ENCODE measurements at regions not wholly inside any gene's neighbourhood (a gene's known extent, or its start where the extent isn't known, plus 50 kb on each side); places are given as distances from the start of the nearest gene placed in this dataset.
A peak's percentile ranks its signal among the peaks of the same experiment; 100 is the strongest.

DNA sequence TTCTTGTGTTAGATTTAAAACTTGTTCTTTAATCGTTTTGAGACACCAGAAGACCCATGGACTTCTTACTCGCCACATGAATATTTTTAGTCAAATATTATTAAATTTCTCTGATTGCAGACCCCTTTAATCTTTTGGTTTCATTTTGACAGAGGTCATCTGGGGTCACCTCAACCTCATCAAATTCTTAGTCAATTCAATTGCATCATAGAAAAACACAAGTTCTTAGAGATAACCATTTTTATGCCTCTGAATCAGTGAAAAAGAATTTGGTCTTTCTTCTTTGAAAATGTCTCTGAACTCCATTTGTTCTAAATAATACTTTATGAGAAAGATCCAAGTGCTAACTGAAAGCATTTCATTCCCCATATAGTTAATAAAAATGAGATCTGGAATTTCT, 55.2 kb upstream of the CBLN4 start:
- DNase-seq = no peak

DNA sequence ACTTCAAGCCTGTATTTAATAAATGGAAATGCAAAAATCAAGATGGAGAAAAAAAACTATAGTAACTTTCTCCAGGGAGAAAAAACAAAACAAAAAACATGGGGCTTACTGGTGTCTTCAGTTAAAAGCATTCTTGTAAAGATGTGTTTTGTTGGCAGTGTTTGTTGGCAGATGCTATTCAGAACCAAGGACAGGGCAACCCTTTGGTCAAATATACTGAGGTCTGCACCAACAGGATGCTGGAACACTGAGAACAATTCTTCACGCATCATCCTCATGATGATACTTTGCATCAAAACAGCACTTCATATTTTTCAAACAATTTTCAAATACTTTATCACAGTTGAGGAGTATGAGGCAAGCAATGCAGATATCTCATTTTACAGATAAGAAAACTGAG, 63.7 kb upstream of the CBLN4 start:
- no peak for DNase-seq

DNA sequence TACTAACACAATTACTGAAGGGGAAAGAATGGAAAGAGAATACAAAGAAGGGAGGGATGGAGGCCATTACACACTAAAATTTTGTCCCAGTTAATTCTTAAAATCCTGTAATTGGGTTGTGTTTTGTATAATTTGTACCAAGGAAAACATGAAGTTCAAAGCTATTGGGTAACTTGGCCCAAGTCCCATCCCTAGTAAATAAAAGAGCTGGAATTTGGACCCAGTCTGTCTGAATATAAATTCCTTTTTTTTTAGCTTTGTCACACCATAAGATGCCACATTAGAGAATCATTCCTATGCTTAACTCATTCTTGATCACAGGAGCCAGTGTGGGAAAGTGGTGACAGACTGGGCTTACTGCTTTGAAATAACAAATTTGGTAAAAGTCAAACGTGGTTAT, 66.8 kb upstream of the CBLN4 start:
- no peak for DNase-seq

DNA sequence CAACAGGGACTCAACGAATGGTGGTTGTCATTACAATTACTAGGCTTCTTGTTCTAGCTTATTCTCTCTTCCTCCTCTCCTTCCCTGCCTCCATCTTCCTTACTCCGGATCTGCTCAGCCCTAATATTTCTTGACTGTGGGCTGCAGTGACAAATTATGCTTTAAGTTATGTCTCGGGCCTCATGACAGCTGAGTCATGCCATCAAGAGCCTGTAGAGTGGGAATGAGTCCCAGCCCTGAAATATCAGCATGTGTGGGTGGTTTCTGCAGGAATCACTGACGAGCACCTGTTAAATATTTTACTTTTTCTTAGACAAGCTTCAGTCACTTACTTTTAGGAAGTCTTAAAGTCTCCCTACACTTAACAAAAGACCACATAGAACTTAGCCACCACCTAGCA, 83.1 kb upstream of the CBLN4 start:
- DNase-seq = no peak

DNA sequence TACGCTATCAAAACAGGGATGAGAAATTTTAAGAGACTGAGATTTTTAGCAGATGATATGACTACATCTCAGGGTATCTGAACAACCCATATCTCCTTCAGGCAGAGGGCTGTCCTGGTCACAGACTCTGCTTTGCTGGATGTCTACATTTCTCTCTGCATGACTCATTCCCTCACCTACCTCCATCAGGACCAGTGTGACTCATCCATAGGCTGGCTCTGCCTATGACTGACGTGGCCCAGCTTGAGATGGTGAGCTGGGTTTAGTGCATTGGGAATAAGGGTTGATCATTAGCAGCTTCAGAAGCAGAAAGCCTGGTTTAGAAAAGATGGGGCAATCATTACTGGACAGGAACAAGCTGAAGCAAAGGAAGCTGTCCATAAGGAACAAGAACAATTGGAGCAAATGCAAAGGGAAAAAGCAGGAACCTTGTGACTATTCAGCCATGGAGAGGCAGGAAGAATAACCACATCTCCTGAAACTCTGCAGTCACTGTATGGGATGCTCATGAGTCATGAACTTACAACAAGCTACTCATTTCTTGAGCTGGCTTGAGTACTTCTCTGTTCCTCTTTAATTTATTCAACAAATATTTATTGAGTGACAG, 86.4 kb upstream of the CBLN4 start:
- no peak for DNase-seq

DNA sequence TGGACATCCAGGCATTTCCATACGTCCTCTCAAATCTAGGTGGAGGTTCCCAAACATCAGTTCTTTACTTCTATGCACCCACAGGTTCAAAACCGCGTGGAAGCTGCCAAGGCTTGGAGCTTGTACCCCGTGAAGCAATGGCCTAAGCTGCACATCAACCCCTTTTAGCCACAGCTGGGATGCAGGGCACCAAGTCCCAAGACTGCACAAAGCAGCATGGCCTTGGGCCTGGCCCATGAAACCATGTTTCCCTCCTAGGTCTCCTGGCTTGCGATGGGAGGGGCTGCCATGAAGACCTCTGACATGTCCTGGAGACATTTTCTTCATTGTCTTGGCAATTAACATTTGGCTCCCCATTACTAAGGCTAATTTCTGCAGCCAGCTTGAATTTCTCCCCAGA, 88.9 kb upstream of the CBLN4 start:
- DNase-seq = no peak

DNA sequence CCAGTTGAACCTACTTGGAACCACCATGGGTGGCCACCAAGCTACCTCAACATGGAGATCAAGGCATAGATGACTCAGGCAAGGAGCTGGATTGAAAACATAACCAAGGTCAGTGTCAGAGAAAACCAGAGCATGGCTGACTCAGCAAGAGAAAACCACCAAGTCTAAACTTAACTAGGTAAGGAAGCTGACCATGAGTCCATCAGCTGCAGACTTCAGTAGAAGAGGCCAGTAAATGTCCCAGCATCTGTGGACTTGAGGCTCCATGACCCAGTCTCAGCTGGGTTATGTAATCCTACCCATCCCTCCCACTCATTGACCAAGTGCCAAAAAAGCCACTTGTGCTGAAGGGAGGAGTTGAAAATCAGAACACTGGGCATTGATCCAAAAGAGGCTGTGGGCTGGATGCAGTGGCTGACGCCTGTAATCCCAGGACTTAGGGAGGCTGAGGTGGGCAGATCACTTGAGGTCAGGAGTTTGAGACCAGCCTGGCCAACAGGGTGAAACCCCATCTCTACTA, 93.7 kb upstream of the CBLN4 start:
- no peak for DNase-seq

DNA sequence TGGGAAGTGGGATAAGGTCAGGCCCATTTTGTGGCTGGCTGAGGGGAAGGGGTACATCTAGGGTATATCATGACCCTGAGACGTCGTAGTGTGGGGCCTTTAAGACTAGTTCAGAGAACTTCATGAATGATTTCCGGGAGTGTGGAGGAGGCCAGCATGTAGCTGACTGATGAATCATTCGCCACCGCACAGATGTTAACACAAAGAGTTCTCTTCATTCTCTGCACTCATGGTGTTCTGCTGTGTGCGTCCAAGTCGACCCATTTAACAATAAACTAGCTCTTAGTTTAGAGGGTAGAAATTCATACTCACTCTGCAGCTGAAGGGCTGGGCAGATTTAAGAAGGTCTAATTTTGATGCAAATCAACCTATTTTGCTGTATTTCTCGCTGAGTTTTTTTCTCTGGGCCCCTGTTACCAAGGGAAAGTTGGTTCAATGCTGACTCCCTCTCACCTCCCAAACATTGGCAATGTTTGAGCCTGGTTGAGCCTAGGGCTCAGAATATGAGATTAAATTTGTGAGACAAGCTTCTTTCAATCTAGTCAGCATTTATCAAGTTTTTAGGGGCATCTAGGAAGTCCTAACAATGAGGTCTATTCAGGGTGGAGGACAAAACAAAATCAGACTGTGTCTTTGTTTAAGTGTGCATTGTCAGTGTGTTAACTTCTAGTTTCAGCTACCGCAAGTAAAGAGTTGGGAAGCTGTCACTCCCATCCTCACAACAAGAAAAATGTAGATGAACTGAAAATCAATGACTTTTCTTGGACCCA, 106.8 kb upstream of the CBLN4 start:
- no peak for DNase-seq

DNA sequence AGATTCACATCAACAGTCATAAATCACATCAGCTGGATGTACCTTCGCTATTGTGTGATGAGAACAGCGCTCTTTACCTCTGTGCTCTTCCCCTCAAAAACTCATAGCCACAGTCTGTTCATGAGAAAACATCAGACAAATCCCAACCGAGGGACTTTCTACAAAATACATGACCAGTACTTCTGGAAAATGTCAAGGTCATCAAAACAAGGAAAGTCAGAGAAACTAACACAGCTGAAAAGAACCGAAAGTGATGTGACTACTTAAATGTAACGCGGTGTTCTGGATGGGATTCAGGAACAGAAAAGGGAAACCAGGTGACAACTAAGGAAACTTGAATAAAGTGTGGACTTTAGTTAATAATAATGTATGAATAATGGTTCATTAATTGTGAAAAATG, 112.0 kb upstream of the CBLN4 start:
- no peak for DNase-seq

DNA sequence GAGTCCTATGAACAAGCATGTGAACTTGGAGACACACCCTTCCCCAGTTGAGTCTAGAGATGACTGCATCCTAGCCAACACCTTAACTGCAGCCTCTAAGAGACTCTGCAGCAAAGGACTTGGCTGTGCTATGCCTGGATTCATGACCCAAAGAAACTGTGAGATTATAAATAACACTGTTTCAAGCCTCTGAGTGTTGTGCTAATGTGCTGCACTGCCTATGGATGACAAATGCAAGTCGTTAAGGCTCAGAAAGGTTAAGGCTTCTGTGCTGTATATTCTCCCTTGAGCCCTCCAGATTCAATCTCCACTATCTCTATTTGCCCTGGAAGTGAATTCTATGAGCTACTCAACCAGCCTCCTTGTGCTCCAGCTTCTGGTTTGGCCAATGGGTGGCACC, 116.5 kb upstream of the CBLN4 start:
- no peak for DNase-seq

DNA sequence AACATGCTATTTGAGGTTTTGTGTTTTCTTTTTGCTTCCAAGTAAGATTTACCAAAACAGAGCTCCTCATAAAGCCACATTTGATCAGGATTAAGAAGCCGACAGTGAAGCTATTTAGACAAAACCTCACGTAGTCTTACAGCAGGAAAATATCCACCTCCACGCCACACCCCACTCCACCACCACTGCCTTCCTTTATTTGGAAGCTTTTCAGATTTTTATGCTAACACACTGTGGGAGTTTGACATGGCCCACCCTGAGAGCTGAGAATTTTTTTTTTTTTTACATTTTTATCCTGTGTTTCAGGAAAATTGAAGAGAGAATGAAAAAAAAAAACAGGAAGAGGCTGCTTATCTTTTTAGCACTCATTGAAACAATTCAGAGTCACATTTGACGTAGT, 104.8 kb upstream of the MC3R start:
- no peak for DNase-seq

DNA sequence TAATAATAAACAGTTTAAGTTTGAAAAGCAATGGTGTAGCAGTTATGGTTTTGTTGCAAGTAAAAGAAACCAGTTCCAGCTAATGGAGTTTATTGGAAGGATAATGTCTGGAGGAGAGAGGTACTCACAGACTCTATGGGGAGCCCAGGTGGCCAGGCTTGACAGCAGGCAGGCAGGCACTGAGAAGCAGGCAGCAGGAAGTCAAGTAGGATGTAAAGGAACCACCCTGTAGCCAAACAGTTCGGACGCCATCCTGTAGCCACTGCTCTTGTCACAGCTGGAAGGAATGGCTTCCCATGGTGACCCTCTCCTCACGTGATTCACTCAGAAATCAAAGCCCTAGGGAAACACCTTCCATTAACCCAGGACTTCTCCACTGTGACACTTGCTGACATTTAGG, 96.7 kb upstream of the MC3R start:
- DNase-seq = no peak

DNA sequence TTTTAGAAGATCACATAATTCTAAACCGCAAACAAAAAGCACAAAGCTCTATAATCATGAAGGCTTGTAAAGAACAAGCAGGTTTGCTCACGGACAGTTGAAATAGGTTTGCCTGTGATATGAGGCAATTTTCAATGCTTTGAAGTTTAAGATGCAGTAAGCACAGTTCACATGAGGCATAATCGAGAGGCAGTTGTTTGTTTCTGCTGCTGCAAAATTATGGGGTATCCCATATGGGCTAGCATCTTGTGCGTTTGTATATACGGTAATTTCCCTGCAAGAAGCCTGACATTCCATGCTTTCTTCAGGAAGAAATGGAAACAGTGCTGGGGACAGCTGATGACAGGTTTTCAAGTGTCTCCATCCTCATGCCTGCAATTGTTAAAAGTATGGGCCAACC, 94.6 kb upstream of the MC3R start:
- no peak for DNase-seq

DNA sequence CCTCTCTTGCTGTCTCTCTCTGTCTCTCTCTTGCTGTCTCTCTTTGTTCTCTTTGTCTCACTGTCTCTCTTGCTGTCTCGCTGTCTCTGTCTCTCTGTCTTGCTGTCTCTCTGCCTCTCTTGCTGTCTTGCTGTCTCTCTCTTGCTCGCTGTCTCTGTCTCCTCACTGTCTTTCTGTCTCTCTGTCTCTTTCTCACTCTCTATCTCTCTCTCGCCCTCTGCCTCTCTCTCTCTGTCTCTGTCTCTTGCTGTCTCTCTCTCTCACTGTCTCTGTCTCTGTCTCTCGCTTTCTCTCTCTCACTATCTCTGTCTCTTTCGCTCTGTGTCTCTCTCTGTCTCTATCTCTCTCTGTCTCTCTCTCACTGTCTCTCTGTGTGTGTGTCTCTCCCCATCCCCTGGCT, 92.9 kb upstream of the MC3R start:
- no peak for DNase-seq

DNA sequence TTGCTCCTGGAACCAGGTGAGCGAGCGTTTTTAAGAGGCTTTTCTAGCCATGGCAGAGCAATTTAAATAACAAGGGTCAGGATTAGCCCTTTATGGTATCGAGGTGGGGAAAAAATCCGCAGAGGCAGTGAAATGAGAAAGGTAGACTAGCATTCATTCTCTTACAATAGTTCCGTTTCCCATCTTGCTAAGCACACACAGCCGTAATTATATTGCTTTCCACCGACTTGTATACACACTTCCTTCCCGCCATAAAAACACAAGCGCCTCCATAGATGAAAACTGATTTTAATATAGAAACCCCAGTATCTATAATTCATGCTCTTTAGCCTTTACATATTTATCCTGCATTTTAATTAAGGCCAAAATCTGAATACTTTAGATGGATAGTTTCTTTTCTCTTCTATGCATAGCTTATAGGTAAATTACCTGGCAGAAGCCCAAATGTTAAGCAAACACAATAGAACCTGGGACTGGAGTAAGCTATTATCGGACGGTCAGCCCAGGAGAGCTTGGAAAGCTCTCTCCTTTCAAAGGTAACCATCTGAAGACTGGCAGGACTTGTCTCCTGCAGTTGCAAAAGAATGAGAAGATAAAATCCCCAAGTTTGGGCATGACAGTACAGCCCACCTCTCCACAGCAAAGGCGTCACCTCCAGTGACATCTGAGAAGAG, 90.9 kb upstream of the MC3R start:
- DNase-seq = no peak

DNA sequence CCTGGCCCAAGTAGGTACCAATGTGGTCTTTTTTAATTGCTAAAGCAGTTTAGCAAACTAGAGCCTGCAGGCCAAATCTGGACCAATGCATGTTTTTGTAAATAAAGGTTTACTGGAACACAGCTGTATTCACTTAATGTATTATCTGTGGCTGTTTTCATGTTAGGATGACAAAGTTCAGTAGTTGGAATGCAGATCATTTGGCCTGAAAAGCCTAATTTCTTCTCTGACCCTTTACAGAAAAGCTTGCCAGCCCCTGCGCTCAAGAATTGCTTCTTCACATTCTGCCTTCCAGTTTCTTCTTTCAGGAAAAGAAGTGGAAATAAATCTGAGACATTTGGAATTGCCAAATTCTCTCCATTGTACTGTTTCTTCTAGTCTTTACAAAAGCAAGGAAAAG, 90.0 kb upstream of the MC3R start:
- DNase-seq = no peak

DNA sequence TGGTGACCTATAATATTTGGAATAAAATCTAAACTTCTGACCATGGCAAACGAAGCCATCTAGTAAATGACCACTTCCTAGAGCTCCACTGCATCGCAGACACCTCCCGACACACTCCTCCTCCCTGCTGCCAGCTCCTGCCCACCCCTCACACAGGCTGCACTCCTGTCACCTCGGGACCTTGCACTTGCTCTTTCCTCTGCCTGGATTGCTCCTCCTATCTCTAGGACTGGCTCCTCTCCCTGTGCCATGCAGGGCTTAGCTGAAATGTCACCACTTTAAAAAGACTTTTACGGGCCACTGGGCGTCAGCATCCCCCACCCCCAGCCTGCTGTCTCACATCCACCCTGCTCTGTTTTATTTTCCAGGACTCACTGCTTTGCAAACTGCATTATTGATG, 87.6 kb upstream of the MC3R start:
- no peak for DNase-seq

DNA sequence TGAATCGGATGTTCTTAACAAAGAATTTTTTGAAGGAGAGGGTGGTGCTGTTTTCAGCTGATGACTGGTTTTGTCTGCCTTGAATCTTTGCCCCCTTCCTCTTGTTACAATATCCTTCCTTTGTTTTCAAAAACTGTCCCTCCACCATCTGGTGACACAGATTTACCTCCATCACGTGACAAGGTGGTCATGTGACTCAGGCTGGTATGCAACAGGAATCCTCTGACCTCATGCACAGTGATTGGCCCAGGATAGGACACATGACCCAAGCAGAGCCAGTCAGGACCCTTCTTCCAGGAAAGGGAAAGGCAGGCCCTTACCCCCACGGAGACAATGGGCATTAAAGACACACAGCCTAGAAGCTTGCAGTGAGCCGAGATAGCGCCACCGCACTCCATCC, 84.7 kb upstream of the MC3R start:
- no peak for DNase-seq

DNA sequence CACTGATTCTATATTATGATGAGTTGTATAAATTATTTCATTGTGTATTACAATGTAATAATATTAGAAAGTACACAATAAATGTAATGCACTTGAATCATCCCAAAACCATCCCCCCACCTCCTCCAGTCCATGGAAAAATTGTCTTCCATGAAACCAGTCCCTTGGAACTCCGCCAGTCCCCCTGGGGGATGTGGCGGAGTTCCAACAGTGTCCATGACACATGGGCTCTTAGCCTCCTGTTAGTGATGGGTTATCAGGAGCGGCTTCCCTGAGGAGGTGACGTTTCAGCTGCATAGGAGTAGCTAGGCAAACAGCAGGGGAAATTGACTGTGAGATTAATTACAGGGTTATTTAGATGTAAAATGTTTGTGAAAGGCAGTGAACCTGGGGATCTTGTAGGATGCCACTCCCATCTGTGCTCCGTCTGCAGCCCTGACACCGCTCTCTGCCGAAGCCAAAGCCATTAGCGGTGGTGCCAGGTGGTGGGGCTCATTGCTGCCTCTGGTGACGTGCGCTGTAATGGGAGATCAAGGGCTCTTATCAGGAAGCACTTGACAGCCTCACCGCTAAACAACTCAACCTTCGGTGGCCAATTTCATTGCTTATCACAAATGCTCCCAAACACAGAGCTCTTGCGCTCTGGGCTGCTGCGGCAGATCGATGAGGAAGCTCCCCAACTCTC, 81.6 kb upstream of the MC3R start:
- DNase-seq = peak; percentile 57

DNA sequence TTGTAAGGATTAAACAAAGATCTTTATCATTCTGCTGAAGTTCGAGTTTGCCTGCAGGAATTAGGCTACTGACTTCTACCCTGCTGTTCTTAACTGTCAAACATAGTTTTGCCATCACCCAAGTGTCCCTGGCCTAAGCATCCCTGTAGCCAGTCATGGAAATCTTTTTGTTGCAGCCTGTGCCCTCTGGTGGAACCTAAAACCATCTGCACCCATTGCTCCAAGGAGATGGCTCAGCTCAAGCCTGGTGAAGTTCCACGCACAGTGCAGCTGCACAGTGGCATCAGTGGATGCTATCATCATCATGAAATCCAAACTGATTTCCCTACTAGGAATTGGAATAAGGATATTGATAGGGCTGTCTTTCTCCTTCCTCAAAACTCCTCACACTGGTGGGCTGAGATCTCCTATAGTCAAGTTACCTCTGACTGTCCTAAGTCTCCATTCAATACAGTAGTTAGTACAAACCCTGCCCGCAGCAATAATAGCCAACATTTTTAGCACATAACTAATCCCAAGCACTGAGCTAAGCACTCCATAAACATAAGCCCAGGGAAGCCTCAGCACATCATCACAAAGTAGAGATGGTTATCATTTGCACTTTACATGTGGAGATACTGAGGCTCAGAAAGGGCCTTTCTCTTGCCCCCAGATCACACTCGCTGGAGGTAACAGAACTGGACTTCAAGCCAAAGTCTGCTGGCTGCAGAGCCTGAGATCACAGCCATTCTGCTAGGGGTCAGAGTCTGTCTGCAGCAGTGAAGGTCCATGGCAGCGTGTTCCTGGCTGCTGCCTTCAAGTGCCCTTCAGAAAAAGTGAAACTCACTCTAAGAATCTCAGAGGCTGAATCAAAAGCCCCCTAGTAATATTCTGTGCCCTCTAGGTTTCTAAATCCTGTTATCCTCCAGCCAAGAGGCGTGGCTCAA, 77.2 kb upstream of the MC3R start:
- DNase-seq = no peak

DNA sequence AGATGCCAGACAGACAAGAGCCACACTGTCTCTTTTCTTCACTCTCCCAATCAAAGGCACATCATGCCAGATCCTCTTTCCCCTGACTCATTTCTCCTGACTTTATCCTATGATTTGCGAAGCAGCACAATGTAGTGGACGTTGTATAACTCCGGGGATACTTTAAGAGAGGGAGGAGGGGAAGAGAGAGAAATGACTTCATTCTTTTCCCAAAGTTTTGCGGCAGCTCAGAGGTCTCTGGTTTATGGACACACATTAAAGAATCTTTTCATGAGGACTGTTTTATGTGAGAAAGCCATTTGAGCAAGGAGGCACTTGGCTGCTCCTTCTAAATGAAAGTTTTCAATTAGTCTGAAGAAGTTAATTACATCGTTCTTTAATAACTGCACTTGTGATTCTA, 75.1 kb upstream of the MC3R start:
- DNase-seq = no peak

DNA sequence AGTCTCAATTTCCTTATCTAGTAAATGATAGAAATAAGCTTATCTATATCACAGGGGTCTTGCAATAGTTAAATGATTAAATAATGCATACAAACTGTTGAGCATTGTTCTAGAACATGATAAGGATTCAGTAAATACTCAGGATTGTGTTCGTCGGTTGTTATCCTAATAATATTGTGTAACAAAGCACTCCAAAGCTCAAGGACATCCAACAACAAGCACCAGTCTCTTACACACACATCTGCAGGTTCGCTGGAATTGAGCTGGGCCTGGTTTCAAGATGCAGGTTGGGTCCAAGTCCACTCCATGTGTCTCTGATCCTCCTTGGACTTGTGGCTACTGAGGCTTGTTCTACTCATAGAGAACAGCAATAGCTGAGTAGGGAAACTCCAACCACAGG, 74.1 kb upstream of the MC3R start:
- DNase-seq = no peak

DNA sequence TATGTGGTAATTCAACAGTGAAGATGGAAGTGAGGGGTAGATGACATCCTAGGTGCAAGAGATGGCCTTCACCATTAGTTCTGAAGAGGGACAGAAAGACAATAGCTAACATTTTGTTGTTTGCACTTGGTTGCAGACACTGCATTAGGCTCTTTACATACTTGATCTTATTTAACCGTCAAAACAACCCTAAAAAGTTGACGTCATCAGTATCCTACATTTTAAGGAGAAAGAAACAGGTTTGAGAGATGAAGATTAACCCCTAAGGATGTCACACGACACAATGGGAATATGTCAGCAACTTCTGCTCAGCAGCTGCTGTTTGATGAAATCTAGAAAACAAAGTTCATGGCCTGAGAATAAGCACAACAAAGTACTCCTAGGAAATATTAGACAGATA, 72.6 kb upstream of the MC3R start:
- DNase-seq = no peak
